Gastrocnemius medialis (tissue), 4 donors: ENCODE measurements at regions not wholly inside any gene's neighbourhood (a gene's known extent, or its start where the extent isn't known, plus 50 kb on each side); places are given as distances from the start of the nearest gene placed in this dataset.

ENCODE experiments used
- ATAC-seq, 2 donors: fragments of 150-250 bp; one replicate each; pipeline ENCODE4 v1.9.1; 2016
- DNase-seq, 2 donors: peaks; one replicate each; pipeline ENCODE4 v3.0.0-alpha.2; 2019
- H3K27ac ChIP-seq, 4 donors: fragments of 200-600 bp; sonication (generic); 1 replicate in 1 of 4; 2 replicates in 3 of 4; pipeline ENCODE4 v1.5.1; 2016 to 2018; ENCODE audit warnings: mild to moderate bottlenecking in 2 of 4, moderate library complexity in 1 of 4
- H3K27me3 ChIP-seq, 3 donors: fragments of 200-600 bp; sonication (generic) in 2 of 3; 1 replicate in 1 of 3; 2 replicates in 2 of 3; pipeline versions ENCODE4 v1.5.1 to v1.6.0; 2016 to 2019; ENCODE audit warnings: mild to moderate bottlenecking in 1 of 3, moderate library complexity in 1 of 3
- H3K36me3 ChIP-seq, 2 donors: fragments of 200-600 bp; sonication (generic) in 1 of 2; one replicate each; pipeline ENCODE4 v1.5.1; 2017 to 2018
- H3K4me1 ChIP-seq, 2 donors: fragments of 200-600 bp; sonication (generic) in 1 of 2; one replicate each; pipeline ENCODE4 v1.5.1; 2016 to 2017; ENCODE audit warnings: mild to moderate bottlenecking in 2 of 2
- H3K4me3 ChIP-seq, 4 donors: fragments of 200-600 bp; sonication (generic) in 3 of 4; 1 replicate in 1 of 4; 2 replicates in 3 of 4; pipeline ENCODE4 v1.5.1; 2016 to 2019; ENCODE audit warnings: mild to moderate bottlenecking in 2 of 4
- H3K9me3 ChIP-seq, 3 donors: fragments of 200-600 bp; sonication (generic) in 2 of 3; 1 replicate in 1 of 3; 2 replicates in 2 of 3; pipeline ENCODE4 v1.5.1; 2016 to 2019
- POLR2A ChIP-seq, 2 donors: fragments of 450-650 bp; IDR thresholded peaks; one replicate each; pipeline ENCODE4 v1.6.1; 2017; ENCODE audit warnings: antibody characterized with exemption in 2 of 2, mild to moderate bottlenecking in 2 of 2, moderate library complexity in 2 of 2
- in situ Hi-C, 4 donors: fragments of 200-750 bp; cut with MboI; loops; one replicate each; pipeline versions ENCODE4 v1.15.0 to v1.8.0; 2017; ENCODE audit warnings: low sequenced_read_pairs in 4 of 4
- intact Hi-C: fragments of 100-400 bp; cut with DNase I; formaldehyde crosslinking; loops from one replicate; pipeline ENCODE4 v1.15.1; 2023; ENCODE audit warnings: low total_unique reads
- TF ChIP-seq, protein P1 (sequence below), 5 experiments: fragments of 450-650 bp in 3 of 5; fragments of 200-600 bp in 2 of 5; sonication (generic) in 2 of 5; IDR thresholded peaks in 4 of 5; conservative IDR thresholded peaks in 1 of 5; 1 replicate in 4 of 5; 2 replicates in 1 of 5; pipeline ENCODE4 v1.5.1; 2016 to 2019; ENCODE audit warnings: antibody characterized with exemption in 5 of 5, mild to moderate bottlenecking in 3 of 5, moderate library complexity in 3 of 5

DNA sequence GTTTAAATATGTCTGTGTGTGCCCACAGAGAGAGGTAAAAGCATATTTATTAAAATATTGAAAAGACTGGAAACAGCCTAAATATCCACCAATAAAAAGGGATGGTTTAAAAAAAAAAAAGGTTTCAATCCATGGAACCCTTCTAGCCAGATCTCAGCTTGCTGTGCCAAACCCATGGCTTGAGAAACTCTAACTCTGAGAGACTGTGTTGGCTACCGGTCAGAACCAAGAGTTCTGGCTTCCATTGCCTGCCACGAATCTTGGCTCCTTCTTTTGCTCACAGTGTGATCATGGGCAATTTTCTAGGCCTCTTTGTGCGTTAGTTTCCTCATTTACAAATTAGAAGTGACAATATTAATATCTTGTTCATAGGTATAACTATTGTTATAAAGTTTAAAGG is 201.3 kb upstream of the IRX3 start:
- Histone ChIP-seq H3K27me3 (no peaks in the 10 kb centered on the region), H3K27ac (peak overlapping the region in 1 of 4 donors; percentile 14), H3K36me3 (no peaks in the 10 kb centered on the region), H3K4me3 (no peak overlapping the region), H3K9me3 (no peaks in the 10 kb centered on the region), H3K4me1 (peaks cover 0 to 19% of the 10 kb centered on the region in 2 donors)
- intact Hi-C loops: no loop called here
- no peak for TF ChIP-seq POLR2A (IDR thresholded peaks at IDR 0.05)
- TF ChIP-seq, protein P1, sequence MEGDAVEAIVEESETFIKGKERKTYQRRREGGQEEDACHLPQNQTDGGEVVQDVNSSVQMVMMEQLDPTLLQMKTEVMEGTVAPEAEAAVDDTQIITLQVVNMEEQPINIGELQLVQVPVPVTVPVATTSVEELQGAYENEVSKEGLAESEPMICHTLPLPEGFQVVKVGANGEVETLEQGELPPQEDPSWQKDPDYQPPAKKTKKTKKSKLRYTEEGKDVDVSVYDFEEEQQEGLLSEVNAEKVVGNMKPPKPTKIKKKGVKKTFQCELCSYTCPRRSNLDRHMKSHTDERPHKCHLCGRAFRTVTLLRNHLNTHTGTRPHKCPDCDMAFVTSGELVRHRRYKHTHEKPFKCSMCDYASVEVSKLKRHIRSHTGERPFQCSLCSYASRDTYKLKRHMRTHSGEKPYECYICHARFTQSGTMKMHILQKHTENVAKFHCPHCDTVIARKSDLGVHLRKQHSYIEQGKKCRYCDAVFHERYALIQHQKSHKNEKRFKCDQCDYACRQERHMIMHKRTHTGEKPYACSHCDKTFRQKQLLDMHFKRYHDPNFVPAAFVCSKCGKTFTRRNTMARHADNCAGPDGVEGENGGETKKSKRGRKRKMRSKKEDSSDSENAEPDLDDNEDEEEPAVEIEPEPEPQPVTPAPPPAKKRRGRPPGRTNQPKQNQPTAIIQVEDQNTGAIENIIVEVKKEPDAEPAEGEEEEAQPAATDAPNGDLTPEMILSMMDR (IDR thresholded peaks at IDR 0.05 in 4 of 5, conservative IDR thresholded peaks at IDR 0.05 in 1 of 5): no peak
- peak; percentile 49 to 53 for ATAC-seq
- in situ Hi-C loops: no loop called here
- DNase-seq: peak; percentile 12 to 33

DNA sequence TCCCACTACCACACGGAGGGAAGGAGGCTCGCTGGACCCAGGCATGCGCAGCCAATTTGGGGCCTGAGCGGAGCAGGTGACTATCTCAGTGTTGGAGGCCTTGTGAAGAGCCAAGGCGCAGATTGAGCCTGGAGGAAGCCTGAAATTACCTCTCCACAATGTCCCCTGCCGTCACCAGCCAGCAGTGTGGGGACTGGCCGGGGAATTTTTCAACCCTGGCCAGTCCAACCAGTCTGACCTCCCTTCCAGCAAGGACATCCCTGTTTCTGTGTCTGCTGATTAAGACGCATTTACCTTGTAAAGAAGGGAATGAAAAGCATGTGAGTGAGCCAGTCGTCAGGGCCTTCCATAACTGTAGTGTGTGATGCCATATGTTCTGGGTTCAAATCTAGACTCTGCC is 198.1 kb upstream of the IRX3 start:
- no peak overlapping the region for H3K27ac ChIP-seq
- ATAC-seq: no peak
- intact Hi-C loops: no loop called here

DNA sequence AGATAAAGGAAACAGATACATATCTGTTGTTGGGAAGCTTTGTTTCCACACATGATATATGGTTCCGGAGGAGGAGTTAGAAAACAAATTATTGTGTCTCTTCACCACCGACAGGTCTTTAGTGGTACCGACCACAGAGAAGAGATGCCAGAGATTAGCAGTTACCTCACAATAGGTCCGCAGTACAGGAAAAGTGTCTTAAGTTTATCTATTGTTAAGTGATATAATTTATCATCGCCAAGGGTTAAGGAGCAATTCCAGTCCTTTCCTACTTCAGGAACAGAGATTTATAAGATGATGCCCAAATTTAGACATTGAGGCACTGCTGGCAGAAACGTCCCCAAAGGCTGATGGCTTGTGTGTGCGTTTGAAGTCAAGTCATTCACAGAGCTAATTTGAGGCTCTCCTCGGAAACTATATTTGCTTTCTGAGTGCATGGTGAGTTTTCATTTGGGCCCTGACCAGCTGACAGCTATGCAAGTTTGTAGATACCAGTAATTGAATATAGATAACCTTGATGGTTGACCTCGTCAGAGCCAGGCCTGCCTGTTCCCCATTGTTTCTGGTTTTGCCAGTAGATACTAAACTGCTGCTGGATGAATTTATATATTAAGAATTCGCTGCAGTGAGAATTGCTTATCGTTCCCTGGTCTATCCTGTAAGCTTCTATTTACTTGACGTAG is 196.4 kb upstream of the IRX3 start:
- TF ChIP-seq, protein P1 (IDR thresholded peaks at IDR 0.05 in 4 of 5, conservative IDR thresholded peaks at IDR 0.05 in 1 of 5): no peak
- TF ChIP-seq POLR2A (IDR thresholded peaks at IDR 0.05): no peak
- Histone ChIP-seq H3K27ac (no peak overlapping the region), H3K4me1 (peaks cover 0 to 4% of the 10 kb centered on the region in 2 donors), H3K9me3 (no peaks in the 10 kb centered on the region), H3K4me3 (no peak overlapping the region), H3K27me3 (no peaks in the 10 kb centered on the region), H3K36me3 (no peaks in the 10 kb centered on the region)
- ATAC-seq (no peak), DNase-seq (no peak)
- intact Hi-C loops (no loop called here), in situ Hi-C loops (no loop called here)

More for the DNA sequence above, 198.1 kb upstream of the IRX3 start:
- no peaks in the 10 kb centered on the region for H3K36me3 ChIP-seq
- no peaks in the 10 kb centered on the region for H3K9me3 ChIP-seq
- in situ Hi-C loops: no loop called here
- DNase-seq: no peak
- peaks cover 0 to 19% of the 10 kb centered on the region in 2 donors for H3K4me1 ChIP-seq
- no peaks in the 10 kb centered on the region for H3K27me3 ChIP-seq
- TF ChIP-seq, protein P1 (IDR thresholded peaks at IDR 0.05 in 4 of 5, conservative IDR thresholded peaks at IDR 0.05 in 1 of 5): no peak
- no peak for TF ChIP-seq POLR2A (IDR thresholded peaks at IDR 0.05)
- no peak overlapping the region for H3K4me3 ChIP-seq

DNA sequence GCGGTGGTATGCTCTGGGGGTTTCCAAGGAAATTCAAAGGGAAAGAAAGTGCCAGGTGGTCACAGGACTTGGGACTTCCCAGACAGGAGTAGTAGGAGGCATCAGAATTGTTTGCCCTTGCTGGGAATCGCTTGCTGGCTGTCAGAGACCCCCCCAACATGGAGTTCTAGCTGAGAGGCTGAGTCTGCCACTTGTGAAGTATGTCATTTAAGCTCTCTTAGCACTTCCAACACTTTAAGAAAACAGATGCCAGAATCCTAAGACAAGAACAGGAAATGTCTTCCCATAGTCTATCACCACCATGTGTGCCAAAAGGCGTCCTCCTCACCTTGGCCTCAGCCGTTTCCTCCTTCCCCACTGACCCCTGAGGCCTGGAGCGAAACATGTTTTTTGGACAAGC is 193.8 kb upstream of the IRX3 start:
- in situ Hi-C loops (no loop called here), intact Hi-C loops (no loop called here)
- H3K4me3 ChIP-seq: no peak overlapping the region
- DNase-seq: no peak
- H3K27me3 ChIP-seq: no peaks in the 10 kb centered on the region
- H3K9me3 ChIP-seq: no peaks in the 10 kb centered on the region
- no peaks in the 10 kb centered on the region for H3K36me3 ChIP-seq
- H3K27ac ChIP-seq: no peak overlapping the region
- TF ChIP-seq, protein P1 (IDR thresholded peaks at IDR 0.05 in 4 of 5, conservative IDR thresholded peaks at IDR 0.05 in 1 of 5): no peak
- TF ChIP-seq POLR2A (IDR thresholded peaks at IDR 0.05): no peak
- no peaks in the 10 kb centered on the region for H3K4me1 ChIP-seq
- no peak for ATAC-seq

DNA sequence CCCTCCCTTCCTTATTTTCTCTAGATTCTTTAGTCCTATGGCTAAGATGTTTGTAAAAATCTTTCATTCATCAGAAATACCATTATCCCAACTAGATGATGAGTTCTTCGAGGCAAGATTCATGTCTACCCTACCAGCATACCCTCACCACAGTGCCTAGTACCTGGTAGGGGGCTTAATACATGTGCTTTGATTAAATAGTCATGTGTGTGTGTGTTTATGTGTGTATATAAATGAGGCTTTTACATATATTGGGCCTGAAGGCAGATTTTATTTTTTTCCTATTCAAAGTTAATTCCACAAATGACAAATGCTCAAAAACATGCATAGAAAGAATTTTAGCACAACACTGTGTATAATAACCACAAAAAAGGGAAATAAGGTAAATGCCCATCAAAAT is 193.0 kb upstream of the IRX3 start:
- in situ Hi-C loops (no loop called here), intact Hi-C loops (no loop called here)
- TF ChIP-seq, protein P1 (IDR thresholded peaks at IDR 0.05 in 4 of 5, conservative IDR thresholded peaks at IDR 0.05 in 1 of 5): no peak
- TF ChIP-seq POLR2A (IDR thresholded peaks at IDR 0.05): no peak
- Histone ChIP-seq H3K27me3 (no peaks in the 10 kb centered on the region), H3K27ac (no peak overlapping the region), H3K4me1 (no peaks in the 10 kb centered on the region), H3K36me3 (no peaks in the 10 kb centered on the region), H3K9me3 (no peaks in the 10 kb centered on the region), H3K4me3 (no peak overlapping the region)
- ATAC-seq (no peak), DNase-seq (no peak)
